ENCODE measurements at regions not wholly inside any gene's neighbourhood (a gene's known extent, or its start where the extent isn't known, plus 50 kb on each side); places are given as distances from the start of the nearest gene placed in this dataset.

- ChIA-PET POLR2A (no interaction called here), CTCF (interaction anchor here (0.8 to 1.4 kb wide), 3 partner anchors 42 to 741 kb away, joined by 3 to 4 read pairs (median 3); no protein-coding TSS in a partner anchor)
- no peak overlapping the region for H3K4me3 ChIP-seq
- H3K4me1 ChIP-seq = peaks cover 24% of the 10 kb centered on the region; the same call in 2 of the 3 replicates
- no peak for DNase-seq (ENCODE audit: low read depth in 1 of 2, low spot score in 1 of 2)
- H3K9me3 ChIP-seq = no peaks in the 10 kb centered on the region
- no peak overlapping the region for H3K27ac ChIP-seq
- WGBS (ENCODE audit: missing lambda C conversion rate) = 73% methylated on average over 5 of the region's 5 CpGs
- FAIRE-seq = no peak
- peak; percentile 92 for TF ChIP-seq MAFK (IDR thresholded peaks at IDR 0.05; ENCODE audit: partially characterized antibody)
- TF ChIP-seq BHLHE40 (IDR thresholded peaks at IDR 0.05; ENCODE audit: low read depth, low read length) = no peak
- ATAC-seq = no peak
- no peak overlapping the region for H3K4me2 ChIP-seq
Measured at GRCh38 chr12:47026291-47026690, 53.1 kb upstream of the PCED1B start.
